ENCODE measurements at regions not wholly inside any gene's neighbourhood (a gene's known extent, or its start where the extent isn't known, plus 50 kb on each side); places are given as distances from the start of the nearest gene placed in this dataset.

GRCh38 chr1:234909851-234910250 is 218.8 kb downstream of the TOMM20 start:
- TF ChIP-seq CTCF (IDR thresholded peaks at IDR 0.05; ENCODE audit: unreplicated experiment): no peak
- H3K4me3 Mint-ChIP-seq (ENCODE audit: unreplicated experiment): no peak overlapping the region
- H3K36me3 Mint-ChIP-seq (ENCODE audit: insufficient read depth, unreplicated experiment): no peaks in the 10 kb centered on the region
- intact Hi-C loops (cut with micrococcal nuclease): no loop called here
- H3K27ac Mint-ChIP-seq (ENCODE audit: low read depth, unreplicated experiment): no peak overlapping the region
- H3K4me1 Mint-ChIP-seq (ENCODE audit: insufficient read depth, unreplicated experiment): no peaks in the 10 kb centered on the region
- ChIA-PET CTCF (interaction anchor here (0.7 to 1.3 kb wide), 4 partner anchors 14 to 71 kb away, joined by 3 to 5 read pairs (median 4); no protein-coding TSS in a partner anchor), POLR2A (interaction anchor here (1.0 to 1.8 kb wide), 4 partner anchors 10 to 186 kb away, joined by 3 to 4 read pairs (median 4); no protein-coding TSS in a partner anchor)
- BruUV-seq (replicated peaks): no TSS peak
- no peaks in the 10 kb centered on the region for H3K27me3 Mint-ChIP-seq (ENCODE audit: insufficient read depth, unreplicated experiment)
- H3K9me3 Mint-ChIP-seq (ENCODE audit: unreplicated experiment): no peaks in the 10 kb centered on the region
- no peak for DNase-seq (ENCODE audit: unreplicated experiment)

DNA sequence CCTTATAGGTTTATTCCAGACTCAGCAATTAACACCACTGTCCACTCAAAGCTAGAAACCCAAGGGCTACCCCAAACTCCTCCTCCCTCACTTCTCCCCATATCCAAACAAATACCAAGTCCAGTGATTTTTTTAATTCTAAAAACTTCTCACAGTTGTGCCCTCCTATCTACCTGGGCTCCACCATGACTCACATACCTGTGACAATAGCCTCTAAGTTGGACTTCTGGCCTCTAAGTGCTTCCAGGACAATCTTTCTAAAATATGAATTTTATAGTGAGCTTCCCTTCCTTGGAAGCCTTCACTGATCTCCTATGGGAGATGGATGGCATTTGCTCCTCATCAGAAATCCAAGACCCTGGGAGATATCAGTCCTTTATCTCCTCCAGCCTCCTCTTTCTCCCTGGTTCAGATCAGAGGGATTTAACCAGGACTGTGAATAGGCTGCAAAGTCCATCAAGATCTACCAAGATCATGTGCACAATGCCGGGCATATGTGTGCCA is 219.3 kb downstream of the TOMM20 start:
- POLR2A ChIA-PET: interaction anchor here (1.0 to 1.8 kb wide), 3 partner anchors 10 to 185 kb away, joined by 3 to 4 read pairs (median 3); no protein-coding TSS in a partner anchor

DNA sequence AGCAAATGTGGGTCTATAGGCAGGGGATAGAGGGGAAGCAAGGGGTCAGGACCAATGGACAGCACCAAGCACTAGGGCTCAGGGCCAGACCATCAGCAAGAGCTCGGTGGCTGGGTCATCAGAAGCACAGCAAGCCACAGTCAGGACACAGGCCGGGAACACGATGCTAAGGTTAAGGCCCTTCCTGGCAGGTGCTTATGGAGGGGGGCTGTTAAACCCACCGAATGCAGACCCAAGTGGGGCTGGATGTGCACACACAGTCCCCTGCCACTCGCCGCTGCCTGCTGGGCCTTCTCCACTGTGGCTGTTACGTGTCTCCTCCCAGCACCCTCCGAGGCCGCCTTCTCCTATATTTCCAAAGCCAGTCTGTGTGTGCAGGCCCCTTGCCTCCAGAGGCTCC is 220.1 kb downstream of the TOMM20 start:
- no TSS peak for BruUV-seq (replicated peaks)
- no peak for DNase-seq (ENCODE audit: unreplicated experiment)
- POLR2A ChIA-PET: no interaction called here
- no peak overlapping the region for H3K4me3 Mint-ChIP-seq (ENCODE audit: unreplicated experiment)
- no peaks in the 10 kb centered on the region for H3K27me3 Mint-ChIP-seq (ENCODE audit: insufficient read depth, unreplicated experiment)
- no peaks in the 10 kb centered on the region for H3K36me3 Mint-ChIP-seq (ENCODE audit: insufficient read depth, unreplicated experiment)
- intact Hi-C loops (cut with micrococcal nuclease): no loop called here
- CTCF ChIA-PET: no interaction called here
- H3K27ac Mint-ChIP-seq (ENCODE audit: low read depth, unreplicated experiment): no peak overlapping the region
- no peak for TF ChIP-seq CTCF (IDR thresholded peaks at IDR 0.05; ENCODE audit: unreplicated experiment)
- no peaks in the 10 kb centered on the region for H3K4me1 Mint-ChIP-seq (ENCODE audit: insufficient read depth, unreplicated experiment)
- no peaks in the 10 kb centered on the region for H3K9me3 Mint-ChIP-seq (ENCODE audit: unreplicated experiment)

More for the DNA sequence above, 219.3 kb downstream of the TOMM20 start:
- Mint-ChIP-seq H3K9me3 (ENCODE audit: unreplicated experiment) (no peaks in the 10 kb centered on the region), H3K27ac (ENCODE audit: low read depth, unreplicated experiment) (no peak overlapping the region), H3K4me1 (ENCODE audit: insufficient read depth, unreplicated experiment) (no peaks in the 10 kb centered on the region), H3K36me3 (ENCODE audit: insufficient read depth, unreplicated experiment) (no peaks in the 10 kb centered on the region), H3K4me3 (ENCODE audit: unreplicated experiment) (no peak overlapping the region), H3K27me3 (ENCODE audit: insufficient read depth, unreplicated experiment) (no peaks in the 10 kb centered on the region)
- intact Hi-C loops (cut with micrococcal nuclease): no loop called here
- DNase-seq (ENCODE audit: unreplicated experiment): no peak
- CTCF ChIA-PET: interaction anchor here (0.6 to 1.3 kb wide), 5 partner anchors 14 to 88 kb away, joined by 3 to 5 read pairs (median 4); no protein-coding TSS in a partner anchor
- BruUV-seq (replicated peaks): no TSS peak
- no peak for TF ChIP-seq CTCF (IDR thresholded peaks at IDR 0.05; ENCODE audit: unreplicated experiment)

GRCh38 chr1:234907940-234908405 is 220.7 kb downstream of the TOMM20 start:
- no peak for DNase-seq (ENCODE audit: unreplicated experiment)
- no peak overlapping the region for H3K27ac Mint-ChIP-seq (ENCODE audit: low read depth, unreplicated experiment)
- intact Hi-C loops (cut with micrococcal nuclease): no loop called here

More at GRCh38 chr1:234907940-234908405, 220.7 kb downstream of the TOMM20 start:
- Mint-ChIP-seq H3K36me3 (ENCODE audit: insufficient read depth, unreplicated experiment) (no peaks in the 10 kb centered on the region), H3K4me1 (ENCODE audit: insufficient read depth, unreplicated experiment) (no peaks in the 10 kb centered on the region), H3K27me3 (ENCODE audit: insufficient read depth, unreplicated experiment) (no peaks in the 10 kb centered on the region), H3K4me3 (ENCODE audit: unreplicated experiment) (no peak overlapping the region), H3K9me3 (ENCODE audit: unreplicated experiment) (no peaks in the 10 kb centered on the region)
- no peak for TF ChIP-seq CTCF (IDR thresholded peaks at IDR 0.05; ENCODE audit: unreplicated experiment)
- no TSS peak for BruUV-seq (replicated peaks)
- ChIA-PET POLR2A (interaction anchor here (1.1 kb wide), 1 partner anchor 18 kb away, joined by 3 read pairs; no protein-coding TSS in a partner anchor), CTCF (interaction anchor here (0.6 kb wide), 1 partner anchor 9 kb away, joined by 3 read pairs; no protein-coding TSS in a partner anchor)
